Progenitor cell of endocrine pancreas (in vitro differentiated cells): ENCODE measurements at regions not wholly inside any gene's neighbourhood (a gene's known extent, or its start where the extent isn't known, plus 50 kb on each side); places are given as distances from the start of the nearest gene placed in this dataset.

Source experiments
- DNase-seq: peaks from one replicate; pipeline ENCODE4 v3.0.0; 2021; ENCODE audit warnings: low spot score; ENCODE audit not compliant: unreplicated experiment
- H3K27ac Mint-ChIP-seq: 2 replicates; pipeline ENCODE4 v1.8.0; 2021; ENCODE audit warnings: mild to moderate bottlenecking, moderate library complexity, mixed read lengths
- H3K27me3 Mint-ChIP-seq: 2 replicates; pipeline ENCODE4 v1.8.0; 2021; ENCODE audit warnings: mixed read lengths
- H3K36me3 Mint-ChIP-seq: 2 replicates; pipeline ENCODE4 v1.8.0; 2022; ENCODE audit warnings: mixed read lengths; ENCODE audit not compliant: insufficient read depth
- H3K4me1 Mint-ChIP-seq: 2 replicates; pipeline ENCODE4 v1.8.0; 2021; ENCODE audit warnings: low read depth, mixed read lengths
- H3K4me3 Mint-ChIP-seq: 2 replicates; pipeline ENCODE4 v1.8.0; 2021; ENCODE audit warnings: low read depth, mild to moderate bottlenecking, moderate library complexity, mixed read lengths
- H3K9me3 Mint-ChIP-seq: 2 replicates; pipeline ENCODE4 v1.8.0; 2021; ENCODE audit warnings: low read depth, mixed read lengths
- CTCF ChIP-seq: fragments of 200-600 bp; sonication (generic); IDR thresholded peaks from one replicate; pipeline ENCODE4 v1.5.0; 2021; ENCODE audit warnings: antibody characterized with exemption, mild to moderate bottlenecking; ENCODE audit not compliant: unreplicated experiment

GRCh38 chr5:67451640-67452279 is 255.2 kb upstream of the CD180 start:
- no peaks in the 10 kb centered on the region for H3K27me3 Mint-ChIP-seq
- H3K27ac Mint-ChIP-seq: no peak overlapping the region
- H3K4me1 Mint-ChIP-seq: peaks cover 5% of the 10 kb centered on the region
- no peak for TF ChIP-seq CTCF
- no peak for DNase-seq
- H3K4me3 Mint-ChIP-seq: no peak overlapping the region
- no peaks in the 10 kb centered on the region for H3K36me3 Mint-ChIP-seq
- no peaks in the 10 kb centered on the region for H3K9me3 Mint-ChIP-seq

- TF ChIP-seq CTCF: no peak
- peaks cover 20% of the 10 kb centered on the region for H3K9me3 Mint-ChIP-seq
Observed at GRCh38 chr5:67447732-67448131, 251.1 kb upstream of the CD180 start.

GRCh38 chr5:67437905-67438845 is 241.6 kb upstream of the CD180 start:
- H3K27ac Mint-ChIP-seq: no peak overlapping the region
- H3K9me3 Mint-ChIP-seq: peaks cover 7% of the 10 kb centered on the region
- H3K4me1 Mint-ChIP-seq: peaks cover 2% of the 10 kb centered on the region
- no peaks in the 10 kb centered on the region for H3K36me3 Mint-ChIP-seq
- H3K4me3 Mint-ChIP-seq: no peak overlapping the region
- no peak for TF ChIP-seq CTCF
- no peak for DNase-seq
- no peaks in the 10 kb centered on the region for H3K27me3 Mint-ChIP-seq

More at GRCh38 chr5:67447732-67448131, 251.1 kb upstream of the CD180 start:
- H3K27me3 Mint-ChIP-seq: no peaks in the 10 kb centered on the region
- H3K27ac Mint-ChIP-seq: no peak overlapping the region
- no peak overlapping the region for H3K4me3 Mint-ChIP-seq
- no peak for DNase-seq
- H3K36me3 Mint-ChIP-seq: peaks cover 1% of the 10 kb centered on the region
- peaks cover 5% of the 10 kb centered on the region for H3K4me1 Mint-ChIP-seq

- DNase-seq: no peak
- peaks cover 6% of the 10 kb centered on the region for H3K4me1 Mint-ChIP-seq
- no peaks in the 10 kb centered on the region for H3K36me3 Mint-ChIP-seq
- H3K27me3 Mint-ChIP-seq: no peaks in the 10 kb centered on the region
- no peak for TF ChIP-seq CTCF
- peaks cover 7% of the 10 kb centered on the region for H3K9me3 Mint-ChIP-seq
- H3K27ac Mint-ChIP-seq: no peak overlapping the region
- no peak overlapping the region for H3K4me3 Mint-ChIP-seq
Observed at GRCh38 chr5:67435032-67435431, 238.4 kb upstream of the CD180 start.

GRCh38 chr5:67434466-67434865 is 237.9 kb upstream of the CD180 start:
- Mint-ChIP-seq H3K27ac (no peak overlapping the region), H3K36me3 (no peaks in the 10 kb centered on the region), H3K9me3 (peaks cover 7% of the 10 kb centered on the region), H3K27me3 (no peaks in the 10 kb centered on the region), H3K4me3 (no peak overlapping the region), H3K4me1 (peaks cover 6% of the 10 kb centered on the region)
- TF ChIP-seq CTCF: no peak
- DNase-seq: no peak
